ENCODE measurements at regions not wholly inside any gene's neighbourhood (a gene's known extent, or its start where the extent isn't known, plus 50 kb on each side); places are given as distances from the start of the nearest gene placed in this dataset.

GRCh38 chr13:97082461-97083207 is 88.4 kb upstream of the OXGR1 start:
- TF ChIP-seq CTCF (IDR thresholded peaks at IDR 0.05; ENCODE audit: poor library complexity) = no peak
- no peak for TF ChIP-seq EZH2 (IDR thresholded peaks at IDR 0.05; ENCODE audit: borderline replicate concordance)

All from hepatocyte (in vitro differentiated cells).